ENCODE measurements at regions not wholly inside any gene's neighbourhood (a gene's known extent, or its start where the extent isn't known, plus 50 kb on each side); places are given as distances from the start of the nearest gene placed in this dataset.

DNA sequence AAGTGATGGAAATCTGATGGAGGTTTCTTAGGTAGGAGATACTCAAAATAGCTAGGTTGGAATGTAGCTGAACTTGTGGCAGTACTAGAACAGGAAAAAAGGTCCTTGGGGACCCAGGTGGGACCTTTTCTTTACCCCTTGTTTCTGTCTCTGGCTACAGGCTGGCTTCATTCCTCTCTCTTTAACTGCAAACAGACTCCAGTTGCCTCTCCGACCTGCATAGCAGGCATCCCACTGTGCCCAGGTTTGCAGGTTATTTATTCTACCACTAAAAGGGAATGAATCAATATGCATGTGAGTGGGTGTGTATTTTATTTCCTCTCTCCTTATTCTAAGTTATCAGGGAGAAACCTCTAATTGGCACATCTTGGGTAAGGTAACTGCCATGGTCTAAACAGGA, 758.1 kb downstream of the MED13L start:
- TF ChIP-seq, protein P1, sequence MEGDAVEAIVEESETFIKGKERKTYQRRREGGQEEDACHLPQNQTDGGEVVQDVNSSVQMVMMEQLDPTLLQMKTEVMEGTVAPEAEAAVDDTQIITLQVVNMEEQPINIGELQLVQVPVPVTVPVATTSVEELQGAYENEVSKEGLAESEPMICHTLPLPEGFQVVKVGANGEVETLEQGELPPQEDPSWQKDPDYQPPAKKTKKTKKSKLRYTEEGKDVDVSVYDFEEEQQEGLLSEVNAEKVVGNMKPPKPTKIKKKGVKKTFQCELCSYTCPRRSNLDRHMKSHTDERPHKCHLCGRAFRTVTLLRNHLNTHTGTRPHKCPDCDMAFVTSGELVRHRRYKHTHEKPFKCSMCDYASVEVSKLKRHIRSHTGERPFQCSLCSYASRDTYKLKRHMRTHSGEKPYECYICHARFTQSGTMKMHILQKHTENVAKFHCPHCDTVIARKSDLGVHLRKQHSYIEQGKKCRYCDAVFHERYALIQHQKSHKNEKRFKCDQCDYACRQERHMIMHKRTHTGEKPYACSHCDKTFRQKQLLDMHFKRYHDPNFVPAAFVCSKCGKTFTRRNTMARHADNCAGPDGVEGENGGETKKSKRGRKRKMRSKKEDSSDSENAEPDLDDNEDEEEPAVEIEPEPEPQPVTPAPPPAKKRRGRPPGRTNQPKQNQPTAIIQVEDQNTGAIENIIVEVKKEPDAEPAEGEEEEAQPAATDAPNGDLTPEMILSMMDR (IDR thresholded peaks at IDR 0.05; ENCODE audit: unreplicated experiment) = no peak
- Mint-ChIP-seq H3K9me3 (peaks cover 22% of the 10 kb centered on the region), H3K4me1 (peaks cover 11% of the 10 kb centered on the region), H3K4me3 (no peak overlapping the region), H3K27ac (no peak overlapping the region), H3K27me3 (ENCODE audit: low read depth) (no peaks in the 10 kb centered on the region), H3K36me3 (no peaks in the 10 kb centered on the region)
- DNase-seq (ENCODE audit: low spot score in 2 of 2, unreplicated experiment in 2 of 2) = no peak

DNA sequence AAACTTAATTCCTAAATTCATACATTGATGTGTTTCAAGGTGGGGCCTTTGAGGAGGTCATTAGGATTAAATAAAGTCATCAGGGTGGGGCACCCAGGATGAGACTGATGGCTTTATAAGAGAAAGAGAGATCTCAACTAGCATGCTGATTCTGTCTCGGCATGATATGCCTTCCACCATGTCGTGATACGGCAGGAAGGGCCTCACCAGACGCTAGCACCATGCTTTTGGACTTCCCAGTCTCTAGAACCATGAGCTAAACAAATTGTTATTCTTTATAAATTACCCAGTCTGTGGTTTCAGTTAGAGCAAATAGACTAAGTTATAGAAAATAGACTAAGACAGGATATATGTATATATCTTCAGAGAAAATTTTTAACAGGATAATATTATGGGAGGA, 759.6 kb downstream of the MED13L start:
- TF ChIP-seq, protein P1 (IDR thresholded peaks at IDR 0.05; ENCODE audit: unreplicated experiment) = no peak
- Mint-ChIP-seq H3K27me3 (ENCODE audit: low read depth) (no peaks in the 10 kb centered on the region), H3K4me1 (peaks cover 11% of the 10 kb centered on the region), H3K36me3 (peaks cover 3% of the 10 kb centered on the region), H3K27ac (no peak overlapping the region), H3K4me3 (no peak overlapping the region), H3K9me3 (peaks cover 37% of the 10 kb centered on the region)
- DNase-seq (ENCODE audit: low spot score in 2 of 2, unreplicated experiment in 2 of 2) = no peak

DNA sequence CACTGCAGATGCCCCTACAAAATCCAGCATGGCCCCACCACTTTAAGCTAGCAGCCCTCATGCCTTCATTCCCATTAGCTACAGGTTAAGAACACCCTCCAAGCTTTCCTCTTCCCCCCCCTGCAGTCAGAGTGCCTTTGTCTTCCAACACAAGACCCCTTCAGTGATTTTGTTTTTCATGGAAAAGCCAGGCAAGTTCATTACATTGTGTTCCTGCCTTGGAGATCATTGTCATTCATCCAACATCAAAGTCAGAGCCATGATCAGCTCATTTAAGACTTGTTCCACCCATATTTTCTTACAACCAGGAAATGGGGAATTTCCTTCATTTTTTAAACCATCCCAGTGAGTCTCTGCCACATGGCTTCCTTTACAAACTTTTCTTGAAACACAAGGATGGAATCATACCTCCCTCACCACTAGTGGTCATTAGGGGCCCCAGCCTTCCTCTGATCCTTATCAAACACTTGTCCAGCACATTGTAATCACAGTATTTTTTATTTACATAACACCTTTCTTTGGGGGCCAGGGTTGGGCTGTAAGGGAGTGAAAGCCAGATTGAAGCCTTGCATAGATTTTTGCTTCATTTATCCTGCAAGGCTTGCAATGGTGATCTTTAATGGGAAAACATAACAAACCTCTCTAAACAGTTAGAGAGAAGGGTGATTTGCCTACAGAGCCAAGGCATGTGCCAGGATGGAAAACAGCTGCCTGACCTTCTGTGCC, 765.3 kb downstream of the MED13L start:
- Mint-ChIP-seq H3K9me3 (peaks cover 31% of the 10 kb centered on the region), H3K4me1 (peaks cover 9% of the 10 kb centered on the region), H3K4me3 (no peak overlapping the region), H3K27me3 (ENCODE audit: low read depth) (no peaks in the 10 kb centered on the region), H3K36me3 (peaks cover 3% of the 10 kb centered on the region), H3K27ac (no peak overlapping the region)
- TF ChIP-seq, protein P1 (IDR thresholded peaks at IDR 0.05; ENCODE audit: unreplicated experiment) = no peak
- no peak for DNase-seq (ENCODE audit: low spot score in 2 of 2, unreplicated experiment in 2 of 2)

DNA sequence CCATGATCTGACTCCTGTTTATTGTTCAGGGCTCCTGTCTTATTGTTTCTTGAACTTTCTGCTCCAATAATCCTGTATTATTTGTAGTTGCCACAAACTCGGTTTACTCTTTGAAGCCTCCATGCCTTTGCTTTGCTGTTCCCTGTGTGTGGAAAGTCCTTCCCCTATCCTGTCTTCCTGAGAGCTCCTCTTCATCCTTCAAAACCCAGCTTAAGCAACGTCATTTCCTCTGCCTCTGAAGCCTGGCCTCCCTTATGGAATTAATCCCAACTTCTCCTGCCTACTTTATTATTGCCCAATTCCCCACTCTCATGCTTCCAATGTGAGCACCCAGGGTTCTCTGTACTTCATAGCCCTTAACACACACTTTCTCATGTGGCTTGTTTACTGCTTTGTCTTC, 766.2 kb downstream of the MED13L start:
- Mint-ChIP-seq H3K4me3 (no peak overlapping the region), H3K4me1 (peaks cover 11% of the 10 kb centered on the region), H3K36me3 (peaks cover 3% of the 10 kb centered on the region), H3K27ac (no peak overlapping the region), H3K9me3 (peaks cover 31% of the 10 kb centered on the region), H3K27me3 (ENCODE audit: low read depth) (no peaks in the 10 kb centered on the region)
- DNase-seq (ENCODE audit: low spot score in 2 of 2, unreplicated experiment in 2 of 2) = no peak
- TF ChIP-seq, protein P1 (IDR thresholded peaks at IDR 0.05; ENCODE audit: unreplicated experiment) = no peak

DNA sequence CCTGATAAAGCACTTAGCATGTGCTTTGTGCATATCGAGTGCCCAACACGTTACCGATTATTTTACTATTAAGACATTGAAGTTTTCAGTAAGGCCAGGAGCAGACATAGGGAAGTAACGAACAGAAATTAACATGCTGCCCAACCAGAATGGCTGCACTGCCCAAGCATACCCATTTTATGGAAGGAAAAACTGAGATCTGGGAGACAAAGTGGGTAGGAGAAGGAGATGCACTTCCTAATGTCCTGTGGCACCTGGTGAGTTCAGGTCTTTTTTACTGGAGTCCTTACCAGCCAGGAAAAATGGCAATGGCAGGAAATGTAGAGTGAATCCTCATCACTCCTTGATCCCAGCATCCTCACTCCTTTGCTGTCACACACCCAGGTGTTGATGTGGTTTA, 768.5 kb downstream of the MED13L start:
- Mint-ChIP-seq H3K36me3 (peaks cover 1% of the 10 kb centered on the region), H3K27ac (no peak overlapping the region), H3K27me3 (ENCODE audit: low read depth) (no peaks in the 10 kb centered on the region), H3K4me1 (peaks cover 26% of the 10 kb centered on the region), H3K4me3 (no peak overlapping the region), H3K9me3 (peaks cover 14% of the 10 kb centered on the region)
- TF ChIP-seq, protein P1 (IDR thresholded peaks at IDR 0.05; ENCODE audit: unreplicated experiment) = no peak
- no peak for DNase-seq (ENCODE audit: low spot score in 2 of 2, unreplicated experiment in 2 of 2)
